IMR-90 (cell line): ENCODE measurements at regions not wholly inside any gene's neighbourhood (a gene's known extent, or its start where the extent isn't known, plus 50 kb on each side); places are given as distances from the start of the nearest gene placed in this dataset.

Source experiments
- ATAC-seq: fragments of 200-7000 bp; cut with Tn5 transposase; 2 replicates; pipeline ENCODE4 v1.9.1; 2020; ENCODE audit warnings: low read depth, mild to moderate bottlenecking, moderate library complexity
- BruUV-seq: library from RNA; stranded (reverse); fragments of 400-500 nt; replicated peaks from 2 replicates; lab custom pipeline; 2021; lab: Mats Ljungman, UMichigan
- CTCF ChIA-PET: fragments of 300-600 bp; formaldehyde crosslinking; extraction: SDS; loops from one replicate; lab custom pipeline; 2021; ENCODE audit warnings: antibody characterized with exemption; lab: Yijun Ruan, JAX
- POLR2A ChIA-PET: fragments of 300-600 bp; sonication (Branson Sonifier 250); formaldehyde crosslinking; loops from one replicate; lab custom pipeline; 2022; ENCODE audit warnings: antibody characterized with exemption; ENCODE audit not compliant: unreplicated experiment; lab: Charles Lee
- DNase-seq: peaks from one replicate; pipeline ENCODE4 v3.0.0; 2013
- H2AFZ ChIP-seq: replicated peaks from 2 replicates; pipeline ENCODE3; 2013; ENCODE audit warnings: low read length, mild to moderate bottlenecking; ENCODE audit not compliant: poor library complexity
- H2AK5ac ChIP-seq: 2 replicates; pipeline ENCODE4 v1.6.1; 2013; ENCODE audit warnings: low read depth, low read length, inconsistent platforms
- H2AK9ac ChIP-seq: replicated peaks from 2 replicates; pipeline ENCODE3; 2013; ENCODE audit warnings: mild to moderate bottlenecking, low read depth, low read length, moderate library complexity; ENCODE audit not compliant: poor library complexity
- H2BK120ac ChIP-seq: 2 replicates; pipeline ENCODE4 v1.6.1; 2013; ENCODE audit warnings: low read depth, low read length, inconsistent platforms
- H2BK15ac ChIP-seq: 3 replicates; pipeline ENCODE4 v1.6.1; 2013; ENCODE audit warnings: low read depth, low read length, inconsistent platforms
- H2BK20ac ChIP-seq: 2 replicates; pipeline ENCODE4 v1.6.1; 2013; ENCODE audit warnings: low read depth, mild to moderate bottlenecking, inconsistent platforms, low read length, moderate library complexity
- H2BK5ac ChIP-seq: 2 replicates; pipeline ENCODE4 v1.6.1; 2013; ENCODE audit warnings: mild to moderate bottlenecking, low read depth, low read length, inconsistent platforms; ENCODE audit not compliant: poor library complexity, severe bottlenecking
- H3K14ac ChIP-seq: replicated peaks from 2 replicates; pipeline ENCODE4 v1.6.1; 2013; ENCODE audit warnings: low read depth, low read length, inconsistent platforms
- H3K18ac ChIP-seq: 2 replicates; pipeline ENCODE4 v1.6.1; 2013; ENCODE audit warnings: low read depth, low read length, control low read depth
- H3K23ac ChIP-seq: 2 replicates; pipeline ENCODE4 v1.6.1; 2013; ENCODE audit warnings: low read depth, low read length, inconsistent platforms
- H3K27ac ChIP-seq: 2 replicates; pipeline ENCODE4 v1.5.1; 2013; ENCODE audit warnings: mild to moderate bottlenecking, control low read depth, low read length; ENCODE audit not compliant: insufficient read depth
- H3K27me3 ChIP-seq: 2 replicates; pipeline ENCODE4 v1.6.1; 2013; ENCODE audit warnings: low read length; ENCODE audit not compliant: control insufficient read depth, insufficient read depth
- H3K36me3 ChIP-seq: 2 replicates; pipeline ENCODE4 v1.6.1; 2013; ENCODE audit warnings: low read length, mixed read lengths; ENCODE audit not compliant: control insufficient read depth, insufficient read depth
- H3K4ac ChIP-seq: 2 replicates; pipeline ENCODE4 v1.6.1; 2013; ENCODE audit warnings: low read depth, low read length, inconsistent platforms
- H3K4me1 ChIP-seq: 2 replicates; pipeline ENCODE4 v1.6.1; 2013; ENCODE audit warnings: low read length, mixed read lengths; ENCODE audit not compliant: control insufficient read depth, insufficient read depth
- H3K4me2 ChIP-seq: 2 replicates; pipeline ENCODE4 v1.6.1; 2013; ENCODE audit warnings: low read depth, mild to moderate bottlenecking, control low read depth, low read length, moderate library complexity
- H3K4me3 ChIP-seq: 2 replicates; pipeline ENCODE4 v1.5.1; 2013; ENCODE audit warnings: low read depth, mild to moderate bottlenecking, control low read depth, low read length, moderate library complexity; ENCODE audit not compliant: insufficient read depth
- H3K56ac ChIP-seq: 2 replicates; pipeline ENCODE4 v1.6.1; 2013; ENCODE audit warnings: low read length, inconsistent platforms; ENCODE audit not compliant: insufficient read depth; ENCODE audit errors: extremely low read depth
- H3K79me1 ChIP-seq, 2 experiments: 2 replicates each; pipeline ENCODE4 v1.6.1; 2013; ENCODE audit warnings: low read length in 2 of 2, inconsistent platforms in 1 of 2, low read depth in 1 of 2
- H3K9ac ChIP-seq: 2 replicates; pipeline ENCODE4 v1.6.1; 2013; ENCODE audit warnings: low read depth, low read length, control low read depth
- H3K9me1 ChIP-seq: 2 replicates; pipeline ENCODE4 v1.6.1; 2013; ENCODE audit warnings: low read length, inconsistent platforms; ENCODE audit not compliant: insufficient read depth
- H3K9me3 ChIP-seq: 2 replicates; pipeline ENCODE4 v1.6.1; 2013; ENCODE audit warnings: low read length; ENCODE audit not compliant: control insufficient read depth, insufficient read depth
- H4K20me1 ChIP-seq: 2 replicates; pipeline ENCODE4 v1.6.1; 2013; ENCODE audit warnings: low read length, inconsistent platforms; ENCODE audit not compliant: insufficient read depth
- H4K5ac ChIP-seq: 2 replicates; pipeline ENCODE4 v1.6.1; 2013; ENCODE audit warnings: mild to moderate bottlenecking, low read depth, low read length, control low read depth
- H4K8ac ChIP-seq, 2 experiments: 2 replicates each; pipeline ENCODE4 v1.6.1; 2013; ENCODE audit warnings: low read depth in 2 of 2, low read length in 2 of 2, control low read depth in 1 of 2, inconsistent platforms in 1 of 2
- H4K91ac ChIP-seq: 2 replicates; pipeline ENCODE4 v1.6.1; 2013; ENCODE audit warnings: low read depth, low read length, inconsistent platforms; ENCODE audit not compliant: insufficient read depth
- CEBPB ChIP-seq: IDR thresholded peaks from 2 replicates; pipeline ENCODE4 v1.6.1; 2012; ENCODE audit warnings: low read depth, low read length, improper control_type of control experiment
- FOS ChIP-seq: fragments of 150-350 bp; IDR thresholded peaks from 2 replicates; pipeline ENCODE4 v1.6.1; 2016; ENCODE audit warnings: low read depth, low read length
- MAFK ChIP-seq: IDR thresholded peaks from 2 replicates; pipeline ENCODE4 v1.6.1; 2012; ENCODE audit warnings: low read depth, low read length, improper control_type of control experiment
- POLR2A ChIP-seq: IDR thresholded peaks from 2 replicates; pipeline ENCODE4 v1.6.1; 2012; ENCODE audit warnings: mild to moderate bottlenecking, low read depth, low read length
- RAD21 ChIP-seq: IDR thresholded peaks from 2 replicates; pipeline ENCODE4 v1.6.1; 2012; ENCODE audit warnings: low read length, improper control_type of control experiment
- SMC3 ChIP-seq: fragments of 150-350 bp; IDR thresholded peaks from 2 replicates; pipeline ENCODE4 v1.6.1; 2016; ENCODE audit warnings: low read depth, mild to moderate bottlenecking, antibody characterized with exemption, low read length, moderate library complexity
- WGBS, 2 experiments: methylation state at CpG; one replicate each; pipeline versions ENCODE4 v1.1.5 to v1.1.7; 2013; ENCODE audit warnings: missing lambda C conversion rate in 2 of 2; ENCODE audit not compliant: insufficient read length in 1 of 2; ENCODE audit errors: extremely low coverage in 2 of 2; 5-methylcytosine and 5-hydroxymethylcytosine counted together
- dilution Hi-C: fragments of 300-500 bp; cut with HindIII; formaldehyde crosslinking; loops from one replicate; pipeline ENCODE4 v1.14.3; 2018; ENCODE audit warnings: low sequenced_read_pairs; ENCODE audit not compliant: unreplicated experiment
- in situ Hi-C: fragments of 300-500 bp; cut with MboI; formaldehyde crosslinking; loops from 3 replicates; pipeline ENCODE4 v1.14.3; 2019; ENCODE audit warnings: low sequenced_read_pairs, inconsistent platforms, mixed read lengths
- intact Hi-C: fragments of 100-400 bp; cut with micrococcal nuclease; formaldehyde crosslinking; loops from 2 replicates; pipeline ENCODE4 v1.10.0; 2022
- TF ChIP-seq, protein P1 (sequence below): conservative IDR thresholded peaks from 2 replicates; pipeline ENCODE4 v1.5.1; 2012; ENCODE audit warnings: mild to moderate bottlenecking, low read depth, low read length, improper control_type of control experiment
- TF ChIP-seq, protein P2 (sequence below): fragments of 150-350 bp; IDR thresholded peaks from 2 replicates; pipeline ENCODE4 v1.6.1; 2016; ENCODE audit warnings: low read depth, mild to moderate bottlenecking, low read length, moderate library complexity, borderline replicate concordance
- TF ChIP-seq, protein P3 (sequence below): fragments of 150-350 bp; IDR thresholded peaks from 2 replicates; pipeline ENCODE4 v1.6.1; 2017; ENCODE audit warnings: mild to moderate bottlenecking, antibody characterized with exemption, low read length, low read depth

DNA sequence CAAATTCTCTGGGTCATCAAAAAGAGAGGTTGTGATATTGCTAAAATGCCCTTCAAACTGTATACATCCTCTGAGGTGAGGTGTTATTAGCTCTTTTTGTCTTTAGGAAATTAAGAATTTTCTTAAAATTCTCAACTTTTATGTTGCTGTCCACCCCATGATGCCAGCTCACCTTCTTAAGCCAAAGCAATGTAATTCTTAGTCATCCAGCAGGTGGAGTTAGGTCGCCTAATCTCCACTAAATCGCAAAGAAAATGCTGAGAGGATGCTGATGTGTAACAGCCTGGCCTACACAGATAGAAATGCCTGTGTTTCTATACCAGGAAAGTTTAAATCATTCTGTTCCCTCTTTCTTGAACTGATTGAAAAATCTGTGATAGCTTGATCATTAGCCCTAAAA lies 770.2 kb upstream of the ALCAM start:
- H3K23ac ChIP-seq = no peak overlapping the region
- dilution Hi-C loops (no loop called here), intact Hi-C loops (loop anchor here (2.0 to 5.0 kb wide), 2 partner anchors 324 to 770 kb away; partner anchors contain the start of gene ALCAM), in situ Hi-C loops (no loop called here)
- H3K9me3 ChIP-seq = no peaks in the 10 kb centered on the region
- H2AK9ac ChIP-seq = no peak overlapping the region
- H2BK20ac ChIP-seq = no peak overlapping the region
- BruUV-seq = no TSS peak
- no peak overlapping the region for H3K14ac ChIP-seq
- no peak overlapping the region for H4K91ac ChIP-seq
- H2AK5ac ChIP-seq = no peak overlapping the region
- H2BK5ac ChIP-seq = no peak overlapping the region
- TF ChIP-seq, protein P1, sequence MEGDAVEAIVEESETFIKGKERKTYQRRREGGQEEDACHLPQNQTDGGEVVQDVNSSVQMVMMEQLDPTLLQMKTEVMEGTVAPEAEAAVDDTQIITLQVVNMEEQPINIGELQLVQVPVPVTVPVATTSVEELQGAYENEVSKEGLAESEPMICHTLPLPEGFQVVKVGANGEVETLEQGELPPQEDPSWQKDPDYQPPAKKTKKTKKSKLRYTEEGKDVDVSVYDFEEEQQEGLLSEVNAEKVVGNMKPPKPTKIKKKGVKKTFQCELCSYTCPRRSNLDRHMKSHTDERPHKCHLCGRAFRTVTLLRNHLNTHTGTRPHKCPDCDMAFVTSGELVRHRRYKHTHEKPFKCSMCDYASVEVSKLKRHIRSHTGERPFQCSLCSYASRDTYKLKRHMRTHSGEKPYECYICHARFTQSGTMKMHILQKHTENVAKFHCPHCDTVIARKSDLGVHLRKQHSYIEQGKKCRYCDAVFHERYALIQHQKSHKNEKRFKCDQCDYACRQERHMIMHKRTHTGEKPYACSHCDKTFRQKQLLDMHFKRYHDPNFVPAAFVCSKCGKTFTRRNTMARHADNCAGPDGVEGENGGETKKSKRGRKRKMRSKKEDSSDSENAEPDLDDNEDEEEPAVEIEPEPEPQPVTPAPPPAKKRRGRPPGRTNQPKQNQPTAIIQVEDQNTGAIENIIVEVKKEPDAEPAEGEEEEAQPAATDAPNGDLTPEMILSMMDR = peak; percentile 50
- TF ChIP-seq FOS (no peak), POLR2A (no peak), SMC3 (peak; percentile 59), CEBPB (no peak), RAD21 (peak; percentile 58), MAFK (no peak)
- TF ChIP-seq, protein P2, sequence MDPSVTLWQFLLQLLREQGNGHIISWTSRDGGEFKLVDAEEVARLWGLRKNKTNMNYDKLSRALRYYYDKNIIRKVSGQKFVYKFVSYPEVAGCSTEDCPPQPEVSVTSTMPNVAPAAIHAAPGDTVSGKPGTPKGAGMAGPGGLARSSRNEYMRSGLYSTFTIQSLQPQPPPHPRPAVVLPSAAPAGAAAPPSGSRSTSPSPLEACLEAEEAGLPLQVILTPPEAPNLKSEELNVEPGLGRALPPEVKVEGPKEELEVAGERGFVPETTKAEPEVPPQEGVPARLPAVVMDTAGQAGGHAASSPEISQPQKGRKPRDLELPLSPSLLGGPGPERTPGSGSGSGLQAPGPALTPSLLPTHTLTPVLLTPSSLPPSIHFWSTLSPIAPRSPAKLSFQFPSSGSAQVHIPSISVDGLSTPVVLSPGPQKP = no peak
- TF ChIP-seq, protein P3, sequence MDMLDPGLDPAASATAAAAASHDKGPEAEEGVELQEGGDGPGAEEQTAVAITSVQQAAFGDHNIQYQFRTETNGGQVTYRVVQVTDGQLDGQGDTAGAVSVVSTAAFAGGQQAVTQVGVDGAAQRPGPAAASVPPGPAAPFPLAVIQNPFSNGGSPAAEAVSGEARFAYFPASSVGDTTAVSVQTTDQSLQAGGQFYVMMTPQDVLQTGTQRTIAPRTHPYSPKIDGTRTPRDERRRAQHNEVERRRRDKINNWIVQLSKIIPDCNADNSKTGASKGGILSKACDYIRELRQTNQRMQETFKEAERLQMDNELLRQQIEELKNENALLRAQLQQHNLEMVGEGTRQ = no peak
- H3K9ac ChIP-seq = no peak overlapping the region
- ATAC-seq (peak; percentile 72), DNase-seq (peak; percentile 67)
- H2BK120ac ChIP-seq = no peak overlapping the region
- H3K36me3 ChIP-seq = no peaks in the 10 kb centered on the region
- H2BK15ac ChIP-seq = no peak overlapping the region
- H4K20me1 ChIP-seq = no peaks in the 10 kb centered on the region
- no peaks in the 10 kb centered on the region for H3K27me3 ChIP-seq
- POLR2A ChIA-PET = no interaction called here
- no peak overlapping the region for H4K5ac ChIP-seq
- no peak overlapping the region for H3K4ac ChIP-seq
- WGBS, 2 experiments = no CpG with 5 or more reads among the region's 2 CpGs
- H3K56ac ChIP-seq = no peak overlapping the region
- H4K8ac ChIP-seq = no peak overlapping the region
- no peak overlapping the region for H3K4me2 ChIP-seq
- no peaks in the 10 kb centered on the region for H3K79me1 ChIP-seq
- no peak overlapping the region for H3K4me3 ChIP-seq
- no peaks in the 10 kb centered on the region for H3K4me1 ChIP-seq
- no peak overlapping the region for H2AFZ ChIP-seq
- H3K27ac ChIP-seq = no peak overlapping the region
- CTCF ChIA-PET = interaction anchor here (0.6 to 1.5 kb wide), 6 partner anchors 17 to 810 kb away, joined by 3 to 7 read pairs (median 3); no protein-coding TSS in a partner anchor
- H3K9me1 ChIP-seq = no peaks in the 10 kb centered on the region
- H3K18ac ChIP-seq = no peak overlapping the region
